ENCODE measurements at regions not wholly inside any gene's neighbourhood (a gene's known extent, or its start where the extent isn't known, plus 50 kb on each side); places are given as distances from the start of the nearest gene placed in this dataset.

DNA sequence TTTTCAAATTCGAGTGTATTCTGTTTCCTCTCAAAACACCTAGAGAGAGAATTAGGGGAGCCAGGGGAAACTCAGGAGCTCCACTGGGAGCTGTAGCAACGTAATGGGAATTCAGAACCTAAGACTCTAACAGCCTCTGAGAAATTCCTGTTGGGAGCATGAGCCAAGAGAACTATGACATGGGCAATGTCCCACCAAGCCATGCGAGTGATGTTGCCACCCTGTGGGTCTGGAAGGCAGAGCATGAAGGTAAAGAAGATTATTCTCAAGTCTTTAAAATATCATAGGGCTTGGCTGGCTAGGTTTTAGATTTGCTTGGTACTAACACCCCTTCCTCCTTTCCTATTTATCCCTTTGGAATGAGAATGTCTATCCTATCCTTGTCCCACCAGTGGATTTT is 392.6 kb upstream of the ADAMTS9 start:
- TF ChIP-seq RELA (CRISPR knock-in tag; IDR thresholded peaks at IDR 0.05; ENCODE audit: borderline replicate concordance) (no peak), SP1 (CRISPR knock-in tag; conservative IDR thresholded peaks at IDR 0.05) (no peak), FOXJ3 (CRISPR knock-in tag; IDR thresholded peaks at IDR 0.05; ENCODE audit: borderline replicate concordance) (no peak), IRF2 (CRISPR knock-in tag; IDR thresholded peaks at IDR 0.05; ENCODE audit: borderline replicate concordance, low read depth) (no peak)
- TF ChIP-seq, protein P1, sequence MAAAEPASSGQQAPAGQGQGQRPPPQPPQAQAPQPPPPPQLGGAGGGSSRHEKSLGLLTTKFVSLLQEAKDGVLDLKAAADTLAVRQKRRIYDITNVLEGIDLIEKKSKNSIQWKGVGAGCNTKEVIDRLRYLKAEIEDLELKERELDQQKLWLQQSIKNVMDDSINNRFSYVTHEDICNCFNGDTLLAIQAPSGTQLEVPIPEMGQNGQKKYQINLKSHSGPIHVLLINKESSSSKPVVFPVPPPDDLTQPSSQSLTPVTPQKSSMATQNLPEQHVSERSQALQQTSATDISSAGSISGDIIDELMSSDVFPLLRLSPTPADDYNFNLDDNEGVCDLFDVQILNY (CRISPR knock-in tag; IDR thresholded peaks at IDR 0.05), result no peak
- TF ChIP-seq, protein P2, sequence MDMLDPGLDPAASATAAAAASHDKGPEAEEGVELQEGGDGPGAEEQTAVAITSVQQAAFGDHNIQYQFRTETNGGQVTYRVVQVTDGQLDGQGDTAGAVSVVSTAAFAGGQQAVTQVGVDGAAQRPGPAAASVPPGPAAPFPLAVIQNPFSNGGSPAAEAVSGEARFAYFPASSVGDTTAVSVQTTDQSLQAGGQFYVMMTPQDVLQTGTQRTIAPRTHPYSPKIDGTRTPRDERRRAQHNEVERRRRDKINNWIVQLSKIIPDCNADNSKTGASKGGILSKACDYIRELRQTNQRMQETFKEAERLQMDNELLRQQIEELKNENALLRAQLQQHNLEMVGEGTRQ (CRISPR knock-in tag; IDR thresholded peaks at IDR 0.05), result no peak
- TF ChIP-seq, protein P3, sequence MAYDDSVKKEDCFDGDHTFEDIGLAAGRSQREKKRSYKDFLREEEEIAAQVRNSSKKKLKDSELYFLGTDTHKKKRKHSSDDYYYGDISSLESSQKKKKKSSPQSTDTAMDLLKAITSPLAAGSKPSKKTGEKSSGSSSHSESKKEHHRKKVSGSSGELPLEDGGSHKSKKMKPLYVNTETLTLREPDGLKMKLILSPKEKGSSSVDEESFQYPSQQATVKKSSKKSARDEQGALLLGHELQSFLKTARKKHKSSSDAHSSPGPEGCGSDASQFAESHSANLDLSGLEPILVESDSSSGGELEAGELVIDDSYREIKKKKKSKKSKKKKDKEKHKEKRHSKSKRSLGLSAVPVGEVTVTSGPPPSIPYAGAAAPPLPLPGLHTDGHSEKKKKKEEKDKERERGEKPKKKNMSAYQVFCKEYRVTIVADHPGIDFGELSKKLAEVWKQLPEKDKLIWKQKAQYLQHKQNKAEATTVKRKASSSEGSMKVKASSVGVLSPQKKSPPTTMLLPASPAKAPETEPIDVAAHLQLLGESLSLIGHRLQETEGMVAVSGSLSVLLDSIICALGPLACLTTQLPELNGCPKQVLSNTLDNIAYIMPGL (CRISPR knock-in tag; IDR thresholded peaks at IDR 0.05), result no peak
- TF ChIP-seq, protein P4, sequence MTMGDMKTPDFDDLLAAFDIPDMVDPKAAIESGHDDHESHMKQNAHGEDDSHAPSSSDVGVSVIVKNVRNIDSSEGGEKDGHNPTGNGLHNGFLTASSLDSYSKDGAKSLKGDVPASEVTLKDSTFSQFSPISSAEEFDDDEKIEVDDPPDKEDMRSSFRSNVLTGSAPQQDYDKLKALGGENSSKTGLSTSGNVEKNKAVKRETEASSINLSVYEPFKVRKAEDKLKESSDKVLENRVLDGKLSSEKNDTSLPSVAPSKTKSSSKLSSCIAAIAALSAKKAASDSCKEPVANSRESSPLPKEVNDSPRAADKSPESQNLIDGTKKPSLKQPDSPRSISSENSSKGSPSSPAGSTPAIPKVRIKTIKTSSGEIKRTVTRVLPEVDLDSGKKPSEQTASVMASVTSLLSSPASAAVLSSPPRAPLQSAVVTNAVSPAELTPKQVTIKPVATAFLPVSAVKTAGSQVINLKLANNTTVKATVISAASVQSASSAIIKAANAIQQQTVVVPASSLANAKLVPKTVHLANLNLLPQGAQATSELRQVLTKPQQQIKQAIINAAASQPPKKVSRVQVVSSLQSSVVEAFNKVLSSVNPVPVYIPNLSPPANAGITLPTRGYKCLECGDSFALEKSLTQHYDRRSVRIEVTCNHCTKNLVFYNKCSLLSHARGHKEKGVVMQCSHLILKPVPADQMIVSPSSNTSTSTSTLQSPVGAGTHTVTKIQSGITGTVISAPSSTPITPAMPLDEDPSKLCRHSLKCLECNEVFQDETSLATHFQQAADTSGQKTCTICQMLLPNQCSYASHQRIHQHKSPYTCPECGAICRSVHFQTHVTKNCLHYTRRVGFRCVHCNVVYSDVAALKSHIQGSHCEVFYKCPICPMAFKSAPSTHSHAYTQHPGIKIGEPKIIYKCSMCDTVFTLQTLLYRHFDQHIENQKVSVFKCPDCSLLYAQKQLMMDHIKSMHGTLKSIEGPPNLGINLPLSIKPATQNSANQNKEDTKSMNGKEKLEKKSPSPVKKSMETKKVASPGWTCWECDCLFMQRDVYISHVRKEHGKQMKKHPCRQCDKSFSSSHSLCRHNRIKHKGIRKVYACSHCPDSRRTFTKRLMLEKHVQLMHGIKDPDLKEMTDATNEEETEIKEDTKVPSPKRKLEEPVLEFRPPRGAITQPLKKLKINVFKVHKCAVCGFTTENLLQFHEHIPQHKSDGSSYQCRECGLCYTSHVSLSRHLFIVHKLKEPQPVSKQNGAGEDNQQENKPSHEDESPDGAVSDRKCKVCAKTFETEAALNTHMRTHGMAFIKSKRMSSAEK (CRISPR knock-in tag; IDR thresholded peaks at IDR 0.05; ENCODE audit: borderline replicate concordance), result no peak
- TF ChIP-seq, protein P5, sequence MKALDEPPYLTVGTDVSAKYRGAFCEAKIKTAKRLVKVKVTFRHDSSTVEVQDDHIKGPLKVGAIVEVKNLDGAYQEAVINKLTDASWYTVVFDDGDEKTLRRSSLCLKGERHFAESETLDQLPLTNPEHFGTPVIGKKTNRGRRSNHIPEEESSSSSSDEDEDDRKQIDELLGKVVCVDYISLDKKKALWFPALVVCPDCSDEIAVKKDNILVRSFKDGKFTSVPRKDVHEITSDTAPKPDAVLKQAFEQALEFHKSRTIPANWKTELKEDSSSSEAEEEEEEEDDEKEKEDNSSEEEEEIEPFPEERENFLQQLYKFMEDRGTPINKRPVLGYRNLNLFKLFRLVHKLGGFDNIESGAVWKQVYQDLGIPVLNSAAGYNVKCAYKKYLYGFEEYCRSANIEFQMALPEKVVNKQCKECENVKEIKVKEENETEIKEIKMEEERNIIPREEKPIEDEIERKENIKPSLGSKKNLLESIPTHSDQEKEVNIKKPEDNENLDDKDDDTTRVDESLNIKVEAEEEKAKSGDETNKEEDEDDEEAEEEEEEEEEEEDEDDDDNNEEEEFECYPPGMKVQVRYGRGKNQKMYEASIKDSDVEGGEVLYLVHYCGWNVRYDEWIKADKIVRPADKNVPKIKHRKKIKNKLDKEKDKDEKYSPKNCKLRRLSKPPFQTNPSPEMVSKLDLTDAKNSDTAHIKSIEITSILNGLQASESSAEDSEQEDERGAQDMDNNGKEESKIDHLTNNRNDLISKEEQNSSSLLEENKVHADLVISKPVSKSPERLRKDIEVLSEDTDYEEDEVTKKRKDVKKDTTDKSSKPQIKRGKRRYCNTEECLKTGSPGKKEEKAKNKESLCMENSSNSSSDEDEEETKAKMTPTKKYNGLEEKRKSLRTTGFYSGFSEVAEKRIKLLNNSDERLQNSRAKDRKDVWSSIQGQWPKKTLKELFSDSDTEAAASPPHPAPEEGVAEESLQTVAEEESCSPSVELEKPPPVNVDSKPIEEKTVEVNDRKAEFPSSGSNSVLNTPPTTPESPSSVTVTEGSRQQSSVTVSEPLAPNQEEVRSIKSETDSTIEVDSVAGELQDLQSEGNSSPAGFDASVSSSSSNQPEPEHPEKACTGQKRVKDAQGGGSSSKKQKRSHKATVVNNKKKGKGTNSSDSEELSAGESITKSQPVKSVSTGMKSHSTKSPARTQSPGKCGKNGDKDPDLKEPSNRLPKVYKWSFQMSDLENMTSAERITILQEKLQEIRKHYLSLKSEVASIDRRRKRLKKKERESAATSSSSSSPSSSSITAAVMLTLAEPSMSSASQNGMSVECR (CRISPR knock-in tag; IDR thresholded peaks at IDR 0.05; ENCODE audit: borderline replicate concordance), result no peak
- TF ChIP-seq, protein P6, sequence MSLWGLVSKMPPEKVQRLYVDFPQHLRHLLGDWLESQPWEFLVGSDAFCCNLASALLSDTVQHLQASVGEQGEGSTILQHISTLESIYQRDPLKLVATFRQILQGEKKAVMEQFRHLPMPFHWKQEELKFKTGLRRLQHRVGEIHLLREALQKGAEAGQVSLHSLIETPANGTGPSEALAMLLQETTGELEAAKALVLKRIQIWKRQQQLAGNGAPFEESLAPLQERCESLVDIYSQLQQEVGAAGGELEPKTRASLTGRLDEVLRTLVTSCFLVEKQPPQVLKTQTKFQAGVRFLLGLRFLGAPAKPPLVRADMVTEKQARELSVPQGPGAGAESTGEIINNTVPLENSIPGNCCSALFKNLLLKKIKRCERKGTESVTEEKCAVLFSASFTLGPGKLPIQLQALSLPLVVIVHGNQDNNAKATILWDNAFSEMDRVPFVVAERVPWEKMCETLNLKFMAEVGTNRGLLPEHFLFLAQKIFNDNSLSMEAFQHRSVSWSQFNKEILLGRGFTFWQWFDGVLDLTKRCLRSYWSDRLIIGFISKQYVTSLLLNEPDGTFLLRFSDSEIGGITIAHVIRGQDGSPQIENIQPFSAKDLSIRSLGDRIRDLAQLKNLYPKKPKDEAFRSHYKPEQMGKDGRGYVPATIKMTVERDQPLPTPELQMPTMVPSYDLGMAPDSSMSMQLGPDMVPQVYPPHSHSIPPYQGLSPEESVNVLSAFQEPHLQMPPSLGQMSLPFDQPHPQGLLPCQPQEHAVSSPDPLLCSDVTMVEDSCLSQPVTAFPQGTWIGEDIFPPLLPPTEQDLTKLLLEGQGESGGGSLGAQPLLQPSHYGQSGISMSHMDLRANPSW (CRISPR knock-in tag; conservative IDR thresholded peaks at IDR 0.05; ENCODE audit: low read depth), result no peak
- DNase-seq (ENCODE audit: low spot score), result no peak
- peaks cover 20% of the 10 kb centered on the region for H3K9me3 Mint-ChIP-seq
- peaks cover 36% of the 10 kb centered on the region for H3K27me3 Mint-ChIP-seq (ENCODE audit: low read depth)
- peak; percentile 28; the same call in 1 of the 2 replicates for ATAC-seq
- ChIA-PET CTCF (interaction anchor here (1.9 kb wide), 1 partner anchor 90 kb away, joined by 6 read pairs; no protein-coding TSS in a partner anchor), POLR2A (no interaction called here)
- no peaks in the 10 kb centered on the region for H3K36me3 Mint-ChIP-seq
- H3K27ac Mint-ChIP-seq, result no peak overlapping the region
- no peak overlapping the region for H3K4me3 Mint-ChIP-seq
- H3K4me1 Mint-ChIP-seq, result peaks cover 16% of the 10 kb centered on the region

All from WTC11 (cell line).